ENCODE measurements at regions not wholly inside any gene's neighbourhood (a gene's known extent, or its start where the extent isn't known, plus 50 kb on each side); places are given as distances from the start of the nearest gene placed in this dataset.

- H3K4me3 ChIP-seq (ENCODE audit: low read depth, low read length) = no peak overlapping the region
- no peak for TF ChIP-seq CTCF (IDR thresholded peaks at IDR 0.05; ENCODE audit: low read depth, low read length)
Measured at GRCh38 chr6:144477856-144478255, 192.7 kb downstream of the UTRN start.

GRCh38 chr6:144478483-144478882 is 193.3 kb downstream of the UTRN start:
- H3K4me3 ChIP-seq (ENCODE audit: low read depth, low read length) = no peak overlapping the region
- TF ChIP-seq CTCF (IDR thresholded peaks at IDR 0.05; ENCODE audit: low read depth, low read length) = no peak

- H3K4me3 ChIP-seq (ENCODE audit: low read depth, low read length) = no peak overlapping the region
- TF ChIP-seq CTCF (IDR thresholded peaks at IDR 0.05; ENCODE audit: low read depth, low read length) = no peak
Measured at GRCh38 chr6:144479991-144480390, 194.9 kb downstream of the UTRN start.

- no peak overlapping the region for H3K4me3 ChIP-seq (ENCODE audit: low read depth, low read length)
- TF ChIP-seq CTCF (IDR thresholded peaks at IDR 0.05; ENCODE audit: low read depth, low read length) = no peak
Measured at GRCh38 chr6:144480473-144480872, 195.3 kb downstream of the UTRN start.

GRCh38 chr6:144481527-144481926 is 196.4 kb downstream of the UTRN start:
- TF ChIP-seq CTCF (IDR thresholded peaks at IDR 0.05; ENCODE audit: low read depth, low read length) = no peak
- no peak overlapping the region for H3K4me3 ChIP-seq (ENCODE audit: low read depth, low read length)

- TF ChIP-seq CTCF (IDR thresholded peaks at IDR 0.05; ENCODE audit: low read depth, low read length) = peak; percentile 41; the same call in 1 of the 2 replicates
Measured at GRCh38 chr6:144482142-144482541, 197.0 kb downstream of the UTRN start.

GRCh38 chr6:144485531-144485930 is 200.4 kb downstream of the UTRN start:
- no peak overlapping the region for H3K4me3 ChIP-seq (ENCODE audit: low read depth, low read length)
- TF ChIP-seq CTCF (IDR thresholded peaks at IDR 0.05; ENCODE audit: low read depth, low read length) = no peak

More at GRCh38 chr6:144482142-144482541, 197.0 kb downstream of the UTRN start:
- H3K4me3 ChIP-seq (ENCODE audit: low read depth, low read length) = no peak overlapping the region

Measured in WI38 (cell line).